ENCODE measurements at regions not wholly inside any gene's neighbourhood (a gene's known extent, or its start where the extent isn't known, plus 50 kb on each side); places are given as distances from the start of the nearest gene placed in this dataset.

DNA sequence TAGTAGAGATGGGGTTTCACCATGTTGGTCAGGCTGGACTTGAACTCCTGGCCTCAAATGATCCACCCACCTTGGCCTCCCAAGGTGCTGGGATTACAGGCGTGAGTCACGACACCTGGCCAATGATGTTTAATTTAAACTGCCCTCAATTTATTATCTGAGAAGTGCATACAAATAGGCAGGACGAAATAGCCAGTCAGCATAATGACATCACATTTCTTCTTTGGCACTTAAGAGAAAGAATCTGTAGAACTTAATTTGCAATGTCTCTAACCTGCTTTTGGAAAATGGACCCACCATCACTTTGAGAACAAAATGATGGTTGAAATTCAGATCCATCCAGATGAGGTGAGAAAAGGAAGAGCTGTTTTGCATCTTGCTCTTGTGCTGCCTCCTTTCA is 52.5 kb upstream of the ZNF608 start:
- H3K9ac ChIP-seq (replicated peaks; ENCODE audit: extremely low read depth, insufficient read depth, low read length) = no peak overlapping the region
- H3K27me3 ChIP-seq (ENCODE audit: control insufficient read depth in 2 of 2, insufficient read depth in 2 of 2, low read length in 2 of 2) = no peaks in the 10 kb centered on the region
- H3K4me3 ChIP-seq (replicated peaks in 1 of 3; ENCODE audit: insufficient read depth in 1 of 3, low read depth in 1 of 3, low read length in 3 of 3) = no peak overlapping the region
- H3K4me2 ChIP-seq (ENCODE audit: insufficient read depth, low read length) = no peak overlapping the region
- DNase-seq (ENCODE audit: low read depth, low spot score) (no peak), FAIRE-seq (no peak)
- POLR2A ChIA-PET = no interaction called here
- TF ChIP-seq, protein P1, sequence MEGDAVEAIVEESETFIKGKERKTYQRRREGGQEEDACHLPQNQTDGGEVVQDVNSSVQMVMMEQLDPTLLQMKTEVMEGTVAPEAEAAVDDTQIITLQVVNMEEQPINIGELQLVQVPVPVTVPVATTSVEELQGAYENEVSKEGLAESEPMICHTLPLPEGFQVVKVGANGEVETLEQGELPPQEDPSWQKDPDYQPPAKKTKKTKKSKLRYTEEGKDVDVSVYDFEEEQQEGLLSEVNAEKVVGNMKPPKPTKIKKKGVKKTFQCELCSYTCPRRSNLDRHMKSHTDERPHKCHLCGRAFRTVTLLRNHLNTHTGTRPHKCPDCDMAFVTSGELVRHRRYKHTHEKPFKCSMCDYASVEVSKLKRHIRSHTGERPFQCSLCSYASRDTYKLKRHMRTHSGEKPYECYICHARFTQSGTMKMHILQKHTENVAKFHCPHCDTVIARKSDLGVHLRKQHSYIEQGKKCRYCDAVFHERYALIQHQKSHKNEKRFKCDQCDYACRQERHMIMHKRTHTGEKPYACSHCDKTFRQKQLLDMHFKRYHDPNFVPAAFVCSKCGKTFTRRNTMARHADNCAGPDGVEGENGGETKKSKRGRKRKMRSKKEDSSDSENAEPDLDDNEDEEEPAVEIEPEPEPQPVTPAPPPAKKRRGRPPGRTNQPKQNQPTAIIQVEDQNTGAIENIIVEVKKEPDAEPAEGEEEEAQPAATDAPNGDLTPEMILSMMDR (IDR thresholded peaks at IDR 0.05; ENCODE audit: extremely low read depth in 1 of 2, insufficient read depth in 1 of 2, low read depth in 1 of 2, low read length in 2 of 2) = no peak
- no peak for TF ChIP-seq POLR2AphosphoS5 (IDR thresholded peaks at IDR 0.05; ENCODE audit: insufficient read depth, low read depth, low read length)
- TF ChIP-seq MYC (IDR thresholded peaks at IDR 0.05; ENCODE audit: low read depth, low read length) = no peak
- TF ChIP-seq, protein P2, sequence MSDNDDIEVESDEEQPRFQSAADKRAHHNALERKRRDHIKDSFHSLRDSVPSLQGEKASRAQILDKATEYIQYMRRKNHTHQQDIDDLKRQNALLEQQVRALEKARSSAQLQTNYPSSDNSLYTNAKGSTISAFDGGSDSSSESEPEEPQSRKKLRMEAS (IDR thresholded peaks at IDR 0.05; ENCODE audit: insufficient read depth, insufficient read length) = no peak
- TF ChIP-seq GATA2 (IDR thresholded peaks at IDR 0.05; ENCODE audit: insufficient read depth, insufficient read length, low read depth, low read length) = no peak
- TF ChIP-seq FOS (IDR thresholded peaks at IDR 0.05; ENCODE audit: borderline replicate concordance, insufficient read depth, low read length) = no peak
- TF ChIP-seq EZH2 (IDR thresholded peaks at IDR 0.05; ENCODE audit: borderline replicate concordance, low read depth, low read length, severe bottlenecking) = no peak
- TF ChIP-seq POLR2A (IDR thresholded peaks at IDR 0.05; ENCODE audit: low read depth, low read length) = no peak
- TF ChIP-seq JUN (IDR thresholded peaks at IDR 0.05; ENCODE audit: borderline replicate concordance, insufficient read depth, insufficient read length, low read depth) = no peak
- dilution Hi-C loops (cut with MboI; ENCODE audit: extremely low pct_ligation_motif_present, low sequenced_read_pairs) = no loop called here
- no peaks in the 10 kb centered on the region for H4K20me1 ChIP-seq (replicated peaks; ENCODE audit: control insufficient read depth, extremely low read depth, insufficient read depth, low read length)
- CTCF ChIA-PET = no interaction called here
- H3K36me3 ChIP-seq (ENCODE audit: control insufficient read depth in 2 of 2, extremely low read depth in 1 of 2, insufficient read depth in 2 of 2, low read length in 2 of 2) = no peaks in the 10 kb centered on the region
- H3K79me2 ChIP-seq (ENCODE audit: control insufficient read depth, insufficient read depth, low read length) = no peaks in the 10 kb centered on the region
- H3K9me3 ChIP-seq (replicated peaks; ENCODE audit: control insufficient read depth, insufficient read depth, low read length) = no peaks in the 10 kb centered on the region
- H3K4me1 ChIP-seq (ENCODE audit: control insufficient read depth, extremely low read depth, insufficient read depth, low read length) = peaks cover 2% of the 10 kb centered on the region
- no TSS peak for BruUV-seq (replicated peaks)
- no peak overlapping the region for H3K27ac ChIP-seq (ENCODE audit: insufficient read depth, low read depth, low read length)
- intact Hi-C loops (cut with micrococcal nuclease) = no loop called here
- no peak overlapping the region for H2AFZ ChIP-seq (ENCODE audit: low read depth, low read length)
- H3K9me1 ChIP-seq (replicated peaks; ENCODE audit: control insufficient read depth, extremely low read depth, insufficient read depth, low read length) = no peaks in the 10 kb centered on the region

Measured in endothelial cell of umbilical vein (primary cell).